Adrenal gland (tissue), 9 donors: ENCODE measurements at regions not wholly inside any gene's neighbourhood (a gene's known extent, or its start where the extent isn't known, plus 50 kb on each side); places are given as distances from the start of the nearest gene placed in this dataset.

ENCODE experiments used
- DNase-seq, 7 donors: peaks; one replicate each; pipeline ENCODE4 v3.0.0-alpha.2; 2019 to 2020
- H3K27ac ChIP-seq, 5 donors: fragments of 200-600 bp; sonication (generic) in 4 of 5; 1 replicate in 3 of 5; 2 replicates in 2 of 5; pipeline versions ENCODE4 v1.5.1 to v1.8.0; 2016 to 2020; ENCODE audit warnings: mild to moderate bottlenecking in 1 of 5
- H3K27me3 ChIP-seq: fragments of 200-600 bp; 2 replicates; pipeline ENCODE4 v1.8.0; 2021
- H3K36me3 ChIP-seq, 2 donors: fragments of 200-600 bp; replicated peaks in 1 of 2; 1 replicate in 1 of 2; 2 replicates in 1 of 2; pipeline versions ENCODE4 v1.5.1 to v1.8.0; 2018 to 2022
- H3K4me1 ChIP-seq, 2 donors: fragments of 200-600 bp; replicated peaks in 1 of 2; 1 replicate in 1 of 2; 2 replicates in 1 of 2; pipeline versions ENCODE4 v1.5.1 to v1.8.0; 2018 to 2021
- H3K4me3 ChIP-seq, 4 donors: fragments of 200-600 bp; sonication (generic) in 3 of 4; one replicate each; pipeline ENCODE4 v1.5.1; 2016 to 2018
- H3K9me3 ChIP-seq, 3 donors: fragments of 200-600 bp; sonication (generic) in 1 of 3; replicated peaks in 1 of 3; 1 replicate in 2 of 3; 2 replicates in 1 of 3; pipeline versions ENCODE4 v1.5.1 to v1.8.0; 2016 to 2021
- CTCF ChIP-seq, 6 experiments: fragments of 450-650 bp in 4 of 6; fragments of 200-600 bp in 2 of 6; sonication (generic) in 1 of 6; IDR thresholded peaks; 1 replicate in 5 of 6; 2 replicates in 1 of 6; pipeline versions ENCODE4 v1.5.1 to v1.8.0; 2016 to 2021; ENCODE audit warnings: antibody characterized with exemption in 6 of 6, mild to moderate bottlenecking in 2 of 6, moderate library complexity in 1 of 6
- POLR2A ChIP-seq, 2 donors: fragments of 450-650 bp; IDR thresholded peaks; one replicate each; pipeline ENCODE4 v1.6.1; 2017; ENCODE audit warnings: antibody characterized with exemption in 2 of 2, mild to moderate bottlenecking in 2 of 2, moderate library complexity in 1 of 2
- WGBS, 4 donors: extraction: QIAGEN DNeasy Blood & Tissue Kit in 2 of 4; methylation state at CpG; one replicate each; pipeline versions ENCODE4 v1.1.5 to v1.1.7; 2013 to 2017; 5-methylcytosine and 5-hydroxymethylcytosine counted together
- intact Hi-C, 2 donors: fragments of 100-400 bp; cut with DNase I; formaldehyde crosslinking; loops; one replicate each; pipeline versions ENCODE4 v1.14.1 to v1.15.0; 2022 to 2023
- donor health status: healthy with polysubstance abuse.
- donor health status: Bipolar disorder and iron deficiency.
- donor health status: DM: yes; HTN: yes; CAD: no.
- donor health status: DM: no; HTN: no; CAD: no.
- donor health status: DM: no; HTN: no; CAD: no.

- DNase-seq = no peak
- TF ChIP-seq POLR2A (IDR thresholded peaks at IDR 0.05) = no peak
- no peak for TF ChIP-seq CTCF (IDR thresholded peaks at IDR 0.05)
- no peaks in the 10 kb centered on the region for H3K9me3 ChIP-seq
- H3K36me3 ChIP-seq = no peaks in the 10 kb centered on the region
- H3K27ac ChIP-seq = no peak overlapping the region
- H3K27me3 ChIP-seq = no peaks in the 10 kb centered on the region
- H3K4me1 ChIP-seq = no peaks in the 10 kb centered on the region
- no peak overlapping the region for H3K4me3 ChIP-seq
- intact Hi-C loops = no loop called here
- 89 to 95% (median 93%) methylated on average over 4 to 8 of the region's 13 CpGs for WGBS, 4 donors
Measured at GRCh38 chr2:238652771-238653157, 195.1 kb upstream of the TWIST2 start.

GRCh38 chr2:238653431-238654109 lies 194.3 kb upstream of the TWIST2 start:
- TF ChIP-seq POLR2A (IDR thresholded peaks at IDR 0.05) = no peak
- no peak for TF ChIP-seq CTCF (IDR thresholded peaks at IDR 0.05)
- DNase-seq = peak in 1 of 7 donors; percentile 10
- H3K27ac ChIP-seq = no peak overlapping the region
- H3K4me3 ChIP-seq = no peak overlapping the region
- H3K27me3 ChIP-seq = no peaks in the 10 kb centered on the region
- H3K36me3 ChIP-seq = no peaks in the 10 kb centered on the region
- H3K4me1 ChIP-seq = no peaks in the 10 kb centered on the region
- intact Hi-C loops = no loop called here
- WGBS, 4 donors = 62 to 87% (median 79%) methylated on average over 7 to 13 of the region's 13 CpGs
- no peaks in the 10 kb centered on the region for H3K9me3 ChIP-seq

GRCh38 chr2:238654479-238655197 lies 193.2 kb upstream of the TWIST2 start:
- H3K36me3 ChIP-seq = no peaks in the 10 kb centered on the region
- peak in 1 of 7 donors; percentile 3 for DNase-seq
- H3K4me1 ChIP-seq = no peaks in the 10 kb centered on the region
- TF ChIP-seq CTCF (IDR thresholded peaks at IDR 0.05) (no peak), POLR2A (IDR thresholded peaks at IDR 0.05) (no peak)
- no peak overlapping the region for H3K4me3 ChIP-seq
- no peaks in the 10 kb centered on the region for H3K9me3 ChIP-seq
- WGBS, 4 donors = 74 to 86% (median 83%) methylated on average over 5 to 8 of the region's 8 CpGs
- H3K27ac ChIP-seq = no peak overlapping the region
- intact Hi-C loops = no loop called here
- H3K27me3 ChIP-seq = no peaks in the 10 kb centered on the region

GRCh38 chr2:238655198-238655860 lies 192.6 kb upstream of the TWIST2 start:
- Histone ChIP-seq H3K4me1 (no peaks in the 10 kb centered on the region), H3K27ac (no peak overlapping the region), H3K9me3 (no peaks in the 10 kb centered on the region), H3K27me3 (no peaks in the 10 kb centered on the region), H3K36me3 (no peaks in the 10 kb centered on the region), H3K4me3 (no peak overlapping the region)
- TF ChIP-seq POLR2A (IDR thresholded peaks at IDR 0.05) = no peak
- no peak for TF ChIP-seq CTCF (IDR thresholded peaks at IDR 0.05)
- 56 to 66% (median 60%) methylated on average over 6 to 7 of the region's 7 CpGs for WGBS, 4 donors
- peak in 1 of 7 donors; percentile 33 for DNase-seq
- intact Hi-C loops = no loop called here
